Left cardiac atrium (tissue), 4 donors: ENCODE measurements at regions not wholly inside any gene's neighbourhood (a gene's known extent, or its start where the extent isn't known, plus 50 kb on each side); places are given as distances from the start of the nearest gene placed in this dataset.
"Not testable (repeated sequence)": the region's sequence is repeated elsewhere in the genome, so short reads cannot be mapped to it uniquely, and the experiment has no call there.

ENCODE experiments used
- ATAC-seq, 2 donors: fragments of 200-7000 bp; cut with Tn5 transposase; one replicate each; pipeline ENCODE4 v1.9.1; 2020; ENCODE audit warnings: mild to moderate bottlenecking in 2 of 2, moderate library complexity in 2 of 2
- DNase-seq: peaks from one replicate; pipeline ENCODE4 v3.0.0-alpha.2; 2020
- intact Hi-C, 2 donors: fragments of 100-400 bp; cut with DNase I; formaldehyde crosslinking; loops; one replicate each; pipeline versions ENCODE4 v1.14.1 to v1.15.1; 2022 to 2023
- donor health status: DM: no; HTN: yes; CAD: no.
- donor health status: DM: no; HTN: yes; CAD: no; lungs with severe emphysema.
- donor health status: DM: yes; HTN: yes; CAD: no.
- donor health status: Dilated cardiomyopathy.

GRCh38 chr2:65999796-66000195 is 435.1 kb upstream of the MEIS1 start:
- DNase-seq (no peak), ATAC-seq (no peak)
- intact Hi-C loops = no loop called here

- intact Hi-C loops = no loop called here
- ATAC-seq (no peak), DNase-seq (no peak)
Observed at GRCh38 chr2:65999103-65999502, 435.8 kb upstream of the MEIS1 start.

- intact Hi-C loops = no loop called here
Observed at GRCh38 chr2:65997961-65998360, 437.0 kb upstream of the MEIS1 start.

GRCh38 chr2:65992198-65992554 is 442.7 kb upstream of the MEIS1 start:
- intact Hi-C loops = no loop called here
- ATAC-seq = no peak

More at GRCh38 chr2:65997961-65998360, 437.0 kb upstream of the MEIS1 start:
- no peak for DNase-seq
- ATAC-seq = no peak

GRCh38 chr2:65991381-65992197 is 443.3 kb upstream of the MEIS1 start:
- DNase-seq = no peak
- intact Hi-C loops = no loop called here
- ATAC-seq = no peak

More at GRCh38 chr2:65992198-65992554, 442.7 kb upstream of the MEIS1 start:
- no peak for DNase-seq

- ATAC-seq = no peak
- DNase-seq = no peak
- intact Hi-C loops = no loop called here
Observed at GRCh38 chr2:65985986-65986385, 448.9 kb upstream of the MEIS1 start.

GRCh38 chr2:65980531-65980930 is 454.4 kb upstream of the MEIS1 start:
- ATAC-seq = no peak
- intact Hi-C loops = no loop called here
- no peak for DNase-seq

GRCh38 chr2:65979446-65979845 is 455.5 kb upstream of the MEIS1 start:
- no peak for ATAC-seq

GRCh38 chr2:65974067-65974723 is 460.7 kb upstream of the MEIS1 start:
- ATAC-seq (no peak), DNase-seq (no peak)
- intact Hi-C loops = no loop called here

More at GRCh38 chr2:65979446-65979845, 455.5 kb upstream of the MEIS1 start:
- intact Hi-C loops = no loop called here
- DNase-seq = no peak

GRCh38 chr2:65969161-65969560 is 465.8 kb upstream of the MEIS1 start:
- ATAC-seq = no peak
- no peak for DNase-seq
- intact Hi-C loops = no loop called here

- intact Hi-C loops, ATAC-seq, DNase-seq: not testable (repeated sequence)
Observed at GRCh38 chr2:65963303-65963702, 471.6 kb upstream of the MEIS1 start.

GRCh38 chr2:65960953-65961352 is 474.0 kb upstream of the MEIS1 start:
- no peak for ATAC-seq
- DNase-seq = no peak
- intact Hi-C loops = no loop called here

- no peak for ATAC-seq
- intact Hi-C loops = no loop called here
Observed at GRCh38 chr2:65957886-65958285, 477.0 kb upstream of the MEIS1 start.

GRCh38 chr2:65957454-65957853 is 477.5 kb upstream of the MEIS1 start:
- ATAC-seq (no peak), DNase-seq (no peak)
- intact Hi-C loops = no loop called here

More at GRCh38 chr2:65957886-65958285, 477.0 kb upstream of the MEIS1 start:
- no peak for DNase-seq

- ATAC-seq (no peak), DNase-seq (no peak)
- intact Hi-C loops = no loop called here
Observed at GRCh38 chr2:65955259-65955658, 479.7 kb upstream of the MEIS1 start.

- ATAC-seq (no peak), DNase-seq (no peak)
- intact Hi-C loops = no loop called here
Observed at GRCh38 chr2:65952966-65953761, 481.8 kb upstream of the MEIS1 start.

- intact Hi-C loops = no loop called here
- ATAC-seq (no peak), DNase-seq (no peak)
Observed at GRCh38 chr2:65944213-65944612, 490.7 kb upstream of the MEIS1 start.

- intact Hi-C loops = no loop called here
- ATAC-seq = no peak
- DNase-seq = no peak
Observed at GRCh38 chr2:65943099-65943786, 491.7 kb upstream of the MEIS1 start.

- DNase-seq = no peak
- ATAC-seq = no peak
- intact Hi-C loops = no loop called here
Observed at GRCh38 chr2:65940856-65941255, 494.1 kb upstream of the MEIS1 start.
